ENCODE measurements at regions not wholly inside any gene's neighbourhood (a gene's known extent, or its start where the extent isn't known, plus 50 kb on each side); places are given as distances from the start of the nearest gene placed in this dataset.

DNA sequence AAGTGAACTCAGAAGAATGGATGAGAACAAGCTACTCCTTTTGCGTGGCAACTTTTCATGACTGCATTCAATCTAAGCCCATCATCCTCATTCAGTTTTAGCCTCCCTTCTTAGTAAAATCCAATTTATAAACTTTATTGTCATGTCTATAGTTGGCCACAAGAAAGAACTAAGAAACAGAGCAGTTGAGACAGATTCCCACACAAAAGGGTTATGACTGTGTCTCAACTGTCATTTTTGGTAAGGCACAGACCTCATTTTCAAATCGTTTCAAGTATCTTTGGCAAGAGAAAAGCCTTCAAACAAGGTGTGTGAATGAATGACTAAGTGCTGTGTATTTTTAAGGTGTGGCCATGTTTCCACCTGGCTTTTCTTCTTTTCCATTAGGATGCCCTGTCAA is 84.2 kb upstream of the CREB5 start:
- DNase-seq (ENCODE audit: low read depth, low spot score) (no peak), ATAC-seq (no peak)
- ChIA-PET POLR2A (no interaction called here), CTCF (no interaction called here)
- Histone ChIP-seq H3K4me3 (ENCODE audit: low read depth in 2 of 2, low read length in 2 of 2) (no peak overlapping the region), H3K27me3 (ENCODE audit: control insufficient read depth, insufficient read depth, low read length) (peaks cover 3% of the 10 kb centered on the region; the same call in 1 of the 2 replicates), H3K36me3 (ENCODE audit: control insufficient read depth, insufficient read depth, low read length) (no peaks in the 10 kb centered on the region), H3K9me3 (ENCODE audit: control insufficient read depth, insufficient read depth, low read depth, low read length) (no peaks in the 10 kb centered on the region), H3K4me1 (ENCODE audit: control insufficient read depth, insufficient read depth, low read length) (no peaks in the 10 kb centered on the region), H3K27ac (ENCODE audit: low read length) (no peak overlapping the region)
- TF ChIP-seq, protein P1, sequence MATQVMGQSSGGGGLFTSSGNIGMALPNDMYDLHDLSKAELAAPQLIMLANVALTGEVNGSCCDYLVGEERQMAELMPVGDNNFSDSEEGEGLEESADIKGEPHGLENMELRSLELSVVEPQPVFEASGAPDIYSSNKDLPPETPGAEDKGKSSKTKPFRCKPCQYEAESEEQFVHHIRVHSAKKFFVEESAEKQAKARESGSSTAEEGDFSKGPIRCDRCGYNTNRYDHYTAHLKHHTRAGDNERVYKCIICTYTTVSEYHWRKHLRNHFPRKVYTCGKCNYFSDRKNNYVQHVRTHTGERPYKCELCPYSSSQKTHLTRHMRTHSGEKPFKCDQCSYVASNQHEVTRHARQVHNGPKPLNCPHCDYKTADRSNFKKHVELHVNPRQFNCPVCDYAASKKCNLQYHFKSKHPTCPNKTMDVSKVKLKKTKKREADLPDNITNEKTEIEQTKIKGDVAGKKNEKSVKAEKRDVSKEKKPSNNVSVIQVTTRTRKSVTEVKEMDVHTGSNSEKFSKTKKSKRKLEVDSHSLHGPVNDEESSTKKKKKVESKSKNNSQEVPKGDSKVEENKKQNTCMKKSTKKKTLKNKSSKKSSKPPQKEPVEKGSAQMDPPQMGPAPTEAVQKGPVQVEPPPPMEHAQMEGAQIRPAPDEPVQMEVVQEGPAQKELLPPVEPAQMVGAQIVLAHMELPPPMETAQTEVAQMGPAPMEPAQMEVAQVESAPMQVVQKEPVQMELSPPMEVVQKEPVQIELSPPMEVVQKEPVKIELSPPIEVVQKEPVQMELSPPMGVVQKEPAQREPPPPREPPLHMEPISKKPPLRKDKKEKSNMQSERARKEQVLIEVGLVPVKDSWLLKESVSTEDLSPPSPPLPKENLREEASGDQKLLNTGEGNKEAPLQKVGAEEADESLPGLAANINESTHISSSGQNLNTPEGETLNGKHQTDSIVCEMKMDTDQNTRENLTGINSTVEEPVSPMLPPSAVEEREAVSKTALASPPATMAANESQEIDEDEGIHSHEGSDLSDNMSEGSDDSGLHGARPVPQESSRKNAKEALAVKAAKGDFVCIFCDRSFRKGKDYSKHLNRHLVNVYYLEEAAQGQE (IDR thresholded peaks at IDR 0.05; ENCODE audit: insufficient read depth in 1 of 2, low read depth in 2 of 2, low read length in 1 of 2), result no peak
- TF ChIP-seq TCF7L2 (IDR thresholded peaks at IDR 0.05; ENCODE audit: low read depth, low read length) (no peak), POLR2AphosphoS5 (IDR thresholded peaks at IDR 0.05; ENCODE audit: low read depth, low read length) (no peak), SIN3A (IDR thresholded peaks at IDR 0.05; ENCODE audit: borderline replicate concordance, insufficient read depth, low read depth, low read length) (no peak)
- TF ChIP-seq, protein P2, sequence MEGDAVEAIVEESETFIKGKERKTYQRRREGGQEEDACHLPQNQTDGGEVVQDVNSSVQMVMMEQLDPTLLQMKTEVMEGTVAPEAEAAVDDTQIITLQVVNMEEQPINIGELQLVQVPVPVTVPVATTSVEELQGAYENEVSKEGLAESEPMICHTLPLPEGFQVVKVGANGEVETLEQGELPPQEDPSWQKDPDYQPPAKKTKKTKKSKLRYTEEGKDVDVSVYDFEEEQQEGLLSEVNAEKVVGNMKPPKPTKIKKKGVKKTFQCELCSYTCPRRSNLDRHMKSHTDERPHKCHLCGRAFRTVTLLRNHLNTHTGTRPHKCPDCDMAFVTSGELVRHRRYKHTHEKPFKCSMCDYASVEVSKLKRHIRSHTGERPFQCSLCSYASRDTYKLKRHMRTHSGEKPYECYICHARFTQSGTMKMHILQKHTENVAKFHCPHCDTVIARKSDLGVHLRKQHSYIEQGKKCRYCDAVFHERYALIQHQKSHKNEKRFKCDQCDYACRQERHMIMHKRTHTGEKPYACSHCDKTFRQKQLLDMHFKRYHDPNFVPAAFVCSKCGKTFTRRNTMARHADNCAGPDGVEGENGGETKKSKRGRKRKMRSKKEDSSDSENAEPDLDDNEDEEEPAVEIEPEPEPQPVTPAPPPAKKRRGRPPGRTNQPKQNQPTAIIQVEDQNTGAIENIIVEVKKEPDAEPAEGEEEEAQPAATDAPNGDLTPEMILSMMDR (IDR thresholded peaks at IDR 0.05), result no peak
- BruUV-seq (replicated peaks), result no TSS peak
- intact Hi-C loops (cut with micrococcal nuclease; ENCODE audit: unreplicated experiment), result no loop called here
- in situ Hi-C loops (cut with HindIII; ENCODE audit: low pct_unique_long_range_greater_than_20kb, low sequenced_read_pairs), result no loop called here

DNA sequence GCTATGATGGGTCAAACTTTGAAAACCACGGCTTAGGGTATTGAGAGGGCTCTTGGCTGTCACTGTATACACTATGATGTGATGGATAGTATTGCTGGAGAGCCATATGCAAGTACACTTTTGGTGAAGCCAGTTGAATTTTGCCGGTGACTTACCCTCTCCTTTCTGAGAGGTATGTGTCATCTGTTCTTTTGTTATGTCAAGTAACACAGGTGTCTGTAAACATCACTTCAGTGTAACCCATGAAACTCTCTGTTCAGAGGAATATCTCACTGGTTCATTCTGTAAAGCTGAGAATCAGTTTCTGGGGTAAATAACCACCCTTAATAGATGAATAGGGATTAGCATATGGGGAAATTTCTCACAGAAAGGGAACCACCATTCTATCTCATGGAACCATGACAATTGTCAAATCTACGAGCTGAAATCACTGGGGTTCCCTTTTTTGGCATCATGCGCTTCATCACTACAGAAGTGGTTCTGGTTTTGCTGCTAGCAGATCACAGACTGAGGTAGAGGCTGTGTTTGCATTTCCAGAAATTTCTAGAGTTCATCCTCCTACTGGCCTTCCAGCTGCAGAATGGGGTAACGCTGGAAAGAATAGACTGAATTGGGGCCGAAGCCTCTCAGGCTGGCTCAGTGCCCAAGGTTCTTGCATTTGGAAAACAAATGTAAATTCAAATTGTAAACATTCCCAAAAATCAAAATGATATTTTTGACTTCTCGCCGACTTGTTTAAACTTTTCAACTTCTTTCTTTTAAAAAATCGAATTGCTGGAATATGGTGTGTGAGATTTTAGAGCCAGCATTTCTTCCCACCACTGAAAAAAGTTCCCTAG is 83.3 kb upstream of the CREB5 start:
- TF ChIP-seq TCF7L2 (IDR thresholded peaks at IDR 0.05; ENCODE audit: low read depth, low read length) (no peak), POLR2AphosphoS5 (IDR thresholded peaks at IDR 0.05; ENCODE audit: low read depth, low read length) (no peak), SIN3A (IDR thresholded peaks at IDR 0.05; ENCODE audit: borderline replicate concordance, insufficient read depth, low read depth, low read length) (no peak)
- TF ChIP-seq, protein P2 (IDR thresholded peaks at IDR 0.05), result no peak
- TF ChIP-seq, protein P1 (IDR thresholded peaks at IDR 0.05; ENCODE audit: insufficient read depth in 1 of 2, low read depth in 2 of 2, low read length in 1 of 2), result no peak
- Histone ChIP-seq H3K4me3 (ENCODE audit: low read depth in 2 of 2, low read length in 2 of 2) (no peak overlapping the region), H3K9me3 (ENCODE audit: control insufficient read depth, insufficient read depth, low read depth, low read length) (no peaks in the 10 kb centered on the region), H3K4me1 (ENCODE audit: control insufficient read depth, insufficient read depth, low read length) (no peaks in the 10 kb centered on the region), H3K27me3 (ENCODE audit: control insufficient read depth, insufficient read depth, low read length) (peaks cover 3% of the 10 kb centered on the region; the same call in 1 of the 2 replicates), H3K36me3 (ENCODE audit: control insufficient read depth, insufficient read depth, low read length) (no peaks in the 10 kb centered on the region), H3K27ac (ENCODE audit: low read length) (no peak overlapping the region)
- no TSS peak for BruUV-seq (replicated peaks)
- in situ Hi-C loops (cut with HindIII; ENCODE audit: low pct_unique_long_range_greater_than_20kb, low sequenced_read_pairs), result no loop called here
- DNase-seq (ENCODE audit: low read depth, low spot score) (no peak), ATAC-seq (no peak)
- POLR2A ChIA-PET, result interaction anchor here (0.5 kb wide), 1 partner anchor 475 kb away, joined by 8 read pairs; no protein-coding TSS in a partner anchor
- intact Hi-C loops (cut with micrococcal nuclease; ENCODE audit: unreplicated experiment), result no loop called here
- CTCF ChIA-PET, result no interaction called here

Data from Panc1 (cell line).